ENCODE measurements at regions not wholly inside any gene's neighbourhood (a gene's known extent, or its start where the extent isn't known, plus 50 kb on each side); places are given as distances from the start of the nearest gene placed in this dataset.

DNA sequence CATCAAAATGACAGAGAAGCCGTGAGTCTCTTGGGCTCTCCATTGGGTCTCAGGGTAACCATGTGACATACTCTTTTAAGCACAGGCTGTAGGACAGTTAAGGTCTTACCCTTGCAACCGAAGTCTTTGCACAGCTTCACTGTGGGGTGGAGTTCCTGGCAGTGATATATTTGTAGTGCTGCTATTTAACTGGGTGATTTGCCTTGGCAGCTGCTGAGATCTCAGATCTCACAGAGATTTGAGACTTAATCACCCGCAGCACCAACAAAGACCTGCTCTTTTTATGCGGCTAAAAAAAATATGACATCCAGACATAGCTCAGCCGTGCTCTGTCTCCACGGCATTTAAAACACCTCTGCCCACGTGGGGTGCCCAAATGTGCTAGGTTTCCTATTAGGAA lies 63.4 kb upstream of the NPTX2 start:
- TF ChIP-seq CTCF (conservative IDR thresholded peaks at IDR 0.05; ENCODE audit: low read length), result no peak
- no peak for TF ChIP-seq EZH2phosphoT487 (IDR thresholded peaks at IDR 0.05; ENCODE audit: borderline replicate concordance)

Measured in Loucy (cell line).